Nucleus accumbens (tissue), 56 donors: ENCODE measurements at regions not wholly inside any gene's neighbourhood (a gene's known extent, or its start where the extent isn't known, plus 50 kb on each side); places are given as distances from the start of the nearest gene placed in this dataset.

Experiments used
- DNase-seq, 56 donors: peaks; one replicate each; lab custom pipeline; 2025; lab: John Stamatoyannopoulos, UW

DNA sequence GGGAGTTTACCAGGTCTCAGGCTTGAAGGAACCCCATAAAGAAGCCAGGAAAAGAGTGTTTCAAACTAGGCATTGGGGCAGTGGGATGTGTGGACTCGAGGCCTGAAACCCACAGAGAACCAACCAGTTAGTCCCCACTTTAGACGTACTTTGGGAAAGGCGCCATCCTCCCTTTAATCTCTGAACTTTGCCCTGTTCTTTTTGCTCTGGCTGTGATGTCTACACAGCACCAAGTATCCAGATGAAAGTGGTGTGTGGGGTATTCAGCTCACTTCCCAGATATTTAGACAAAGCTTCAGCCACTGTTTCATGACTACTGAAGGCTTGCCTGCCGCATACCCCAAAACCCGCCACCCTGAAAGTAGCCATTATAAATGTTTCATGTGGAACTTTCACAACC lies 116.9 kb upstream of the IRX5 start:
- DNase-seq, result no peak

DNA sequence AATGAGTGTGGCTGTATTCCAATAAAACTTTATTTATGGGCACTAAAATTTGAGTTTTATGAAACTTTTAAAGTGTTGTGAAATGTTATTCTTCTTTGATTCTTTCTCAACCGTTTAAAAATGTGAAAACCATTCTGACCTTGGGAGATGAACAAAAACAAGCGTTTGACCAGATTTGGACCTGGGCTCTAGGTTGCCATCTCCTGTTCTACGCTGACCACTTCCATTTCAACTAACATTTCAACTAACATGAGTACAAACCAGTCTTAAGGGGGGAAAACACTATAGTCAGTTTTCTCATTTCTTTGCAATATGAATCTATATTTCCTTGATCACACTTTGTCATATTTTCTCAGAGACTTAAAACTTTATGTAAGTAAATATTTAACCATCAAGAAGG lies 118.4 kb upstream of the IRX5 start:
- no peak for DNase-seq

DNA sequence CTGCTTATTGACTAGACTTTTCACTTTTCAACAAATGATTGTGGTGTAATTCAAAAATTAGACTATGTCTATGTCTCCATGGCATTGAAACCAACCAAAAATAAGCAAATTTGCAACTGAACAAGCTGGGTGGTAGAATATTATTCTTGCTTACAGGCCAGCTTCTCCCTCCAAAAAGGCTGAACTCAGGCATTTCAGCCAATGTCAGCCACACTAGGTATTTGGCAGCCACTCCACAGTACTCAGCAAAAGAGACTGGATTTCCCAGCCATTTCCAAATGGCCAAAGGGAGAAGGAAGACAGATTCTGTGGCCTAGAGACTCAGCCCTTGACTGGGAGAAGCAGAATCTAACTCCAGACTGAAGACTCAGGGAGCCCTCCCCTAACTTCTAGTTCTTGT lies 121.8 kb upstream of the IRX5 start:
- DNase-seq, result no peak

DNA sequence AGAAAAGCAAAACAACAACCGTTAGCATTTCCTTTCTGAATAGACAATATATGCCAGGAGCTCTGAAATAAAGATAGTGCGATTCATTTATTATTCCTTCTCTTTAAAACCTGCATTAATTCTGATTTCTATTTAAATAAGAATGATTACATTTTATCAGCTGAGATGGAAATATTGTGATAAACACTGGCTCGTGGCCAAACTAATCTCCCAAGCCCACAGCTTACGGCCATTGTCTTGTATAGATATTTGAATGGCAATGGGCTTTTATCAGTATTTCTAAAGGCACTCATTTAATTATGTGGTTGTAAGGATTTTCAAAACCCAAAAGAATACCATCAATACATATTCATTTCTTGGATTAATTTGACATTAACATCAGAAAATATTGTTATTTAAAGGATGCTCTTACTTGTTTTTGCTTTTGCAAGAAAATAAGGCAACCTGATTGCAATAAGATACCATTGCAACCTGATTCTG lies 123.7 kb upstream of the IRX5 start:
- no peak for DNase-seq

DNA sequence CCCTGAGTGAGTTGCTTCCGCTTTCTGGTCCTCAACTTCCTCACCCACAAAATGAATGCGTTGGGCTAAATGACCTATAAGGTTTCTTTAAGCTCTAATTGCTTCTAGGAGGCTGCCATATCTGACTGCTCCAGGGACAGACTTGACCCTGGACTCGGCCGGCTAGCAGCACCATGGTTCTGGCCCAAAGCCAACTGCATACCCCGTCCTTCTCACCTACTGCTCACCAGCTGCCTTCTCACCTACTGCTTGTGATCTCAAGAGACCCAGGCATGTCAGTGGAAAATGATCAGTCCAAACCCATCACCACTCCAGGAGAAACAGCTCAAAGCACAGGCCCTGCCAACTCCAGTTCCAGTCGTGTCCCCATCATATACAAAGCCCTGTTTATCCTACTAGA lies 124.3 kb upstream of the IRX5 start:
- no peak for DNase-seq

DNA sequence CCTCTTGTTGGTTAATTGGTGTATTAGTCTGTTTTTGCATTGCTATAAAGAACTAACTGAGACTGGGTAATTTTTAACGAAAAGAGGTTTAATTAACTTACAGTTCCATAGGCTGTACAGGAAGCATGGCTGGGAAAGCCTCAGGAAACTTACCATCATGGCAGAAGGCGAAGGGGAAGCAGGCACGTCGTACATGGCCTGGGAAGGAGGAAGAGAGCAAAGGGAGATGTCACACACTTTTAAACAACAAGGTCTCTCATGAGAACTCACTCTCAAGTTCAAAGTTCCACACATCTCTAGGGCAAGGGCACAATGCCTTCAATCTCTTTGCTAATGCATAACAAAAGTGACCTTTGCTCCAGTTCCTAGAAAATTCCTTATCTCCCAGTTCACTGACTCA lies 125.0 kb upstream of the IRX5 start:
- DNase-seq, result no peak

DNA sequence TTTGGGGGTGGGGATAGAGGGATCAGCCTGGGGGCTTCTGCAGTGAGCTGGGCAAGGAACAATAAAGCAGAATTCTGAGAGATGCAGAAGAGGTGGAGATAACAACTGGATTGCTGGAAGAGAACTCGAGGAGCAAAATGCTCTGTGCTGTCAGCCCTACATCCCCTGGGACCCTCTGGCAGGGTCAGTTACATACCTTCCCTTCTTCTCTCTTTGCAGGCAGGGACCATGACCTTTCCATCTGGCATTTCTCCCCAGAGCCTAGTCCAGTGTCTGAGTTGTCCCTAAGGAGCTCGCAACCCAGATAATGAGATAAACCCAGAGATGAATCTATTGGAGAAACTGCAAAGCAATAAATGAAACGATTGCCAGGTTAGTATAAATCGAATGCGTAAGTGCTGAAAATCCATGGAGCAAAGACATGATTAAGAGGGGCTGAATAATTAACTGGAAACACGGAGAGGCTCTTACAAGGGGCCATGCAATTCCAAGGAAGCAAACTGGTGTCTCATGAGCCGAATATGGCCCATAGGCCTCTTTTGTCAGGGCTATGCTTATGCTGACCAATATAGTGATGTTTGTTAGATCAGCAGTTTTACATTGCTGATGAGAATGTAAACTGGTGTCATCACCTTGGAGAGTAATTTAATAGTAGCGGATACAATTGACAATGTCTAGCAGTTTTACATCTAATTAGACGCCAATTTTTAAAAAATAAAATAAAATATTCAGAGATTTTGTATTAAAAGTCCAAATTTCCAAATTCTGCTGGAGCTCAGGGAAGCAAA lies 129.4 kb upstream of the IRX5 start:
- no peak for DNase-seq

DNA sequence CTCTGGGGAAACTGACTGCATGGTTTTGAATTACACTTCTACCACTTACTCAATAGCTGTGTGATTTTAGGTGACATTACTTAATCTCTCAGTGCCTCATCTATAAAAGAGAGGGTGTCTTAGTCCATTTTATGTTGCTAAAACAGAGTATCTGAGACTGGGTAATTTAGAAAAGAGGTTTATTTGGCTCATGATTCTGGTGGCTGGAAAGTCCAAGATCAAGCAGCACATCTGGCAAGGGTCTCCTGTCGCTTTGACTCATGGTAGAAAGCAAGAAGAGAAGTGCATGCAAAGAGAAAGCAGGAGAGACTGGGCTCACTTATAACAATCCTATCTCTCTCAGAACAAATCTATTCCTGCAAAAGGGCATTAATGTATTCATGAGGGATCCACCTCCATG lies 132.4 kb upstream of the IRX5 start:
- no peak for DNase-seq

DNA sequence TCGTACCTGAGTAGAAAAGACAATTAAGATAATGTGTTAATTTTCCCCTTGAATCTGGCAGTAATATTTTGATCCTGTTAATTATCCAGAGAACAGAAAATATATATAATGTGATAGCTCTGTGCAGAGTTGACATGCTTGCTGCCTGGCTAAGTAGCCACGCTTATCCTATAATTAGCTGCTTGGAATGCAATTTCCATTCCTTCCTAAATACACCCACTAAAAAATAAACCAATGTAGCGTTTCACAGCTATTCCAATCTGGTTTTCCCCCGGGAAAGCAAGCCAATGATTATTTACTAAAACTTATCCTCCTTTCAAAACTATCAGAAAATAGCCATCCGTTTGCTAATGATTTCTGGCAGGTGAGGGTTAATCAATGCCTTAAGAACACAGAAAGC lies 134.5 kb upstream of the IRX5 start:
- DNase-seq, result no peak

DNA sequence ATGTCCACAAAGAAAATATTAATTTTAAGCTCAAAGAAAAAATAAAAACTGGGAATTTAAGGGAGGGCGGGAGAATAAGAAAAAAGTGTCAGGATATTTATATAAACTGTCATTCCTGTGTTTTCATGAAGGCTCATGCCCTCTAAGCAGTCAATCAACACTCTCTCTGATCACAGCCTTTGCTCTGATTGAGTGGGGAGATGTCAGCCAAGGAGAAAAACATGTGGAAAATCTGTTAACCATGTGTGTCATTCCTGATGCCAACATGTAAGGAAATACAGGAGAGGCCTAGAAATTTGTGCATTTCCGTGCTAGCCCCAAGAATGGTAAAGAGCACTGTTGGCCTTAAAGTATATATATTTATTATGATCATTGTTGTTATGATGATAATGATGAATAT lies 137.9 kb upstream of the IRX5 start:
- no peak for DNase-seq

DNA sequence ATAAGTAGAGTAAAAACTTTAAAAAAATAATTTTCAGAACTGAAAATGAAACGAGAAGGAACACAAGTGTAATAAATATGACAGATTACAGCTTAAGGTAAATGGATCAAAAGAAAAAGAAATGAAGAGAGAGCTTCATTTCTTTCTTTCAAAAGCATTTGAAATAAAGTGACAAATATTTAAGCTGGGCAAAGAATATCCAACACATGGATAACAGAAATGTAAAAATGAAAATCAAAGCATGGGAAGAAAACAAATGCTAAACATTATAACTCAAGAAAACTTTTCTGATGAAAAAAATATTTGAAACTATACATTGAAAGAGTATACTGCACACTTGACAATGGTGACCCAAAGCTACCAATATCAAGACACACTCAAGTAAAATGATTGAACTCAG lies 143.6 kb upstream of the IRX5 start:
- DNase-seq, result no peak

DNA sequence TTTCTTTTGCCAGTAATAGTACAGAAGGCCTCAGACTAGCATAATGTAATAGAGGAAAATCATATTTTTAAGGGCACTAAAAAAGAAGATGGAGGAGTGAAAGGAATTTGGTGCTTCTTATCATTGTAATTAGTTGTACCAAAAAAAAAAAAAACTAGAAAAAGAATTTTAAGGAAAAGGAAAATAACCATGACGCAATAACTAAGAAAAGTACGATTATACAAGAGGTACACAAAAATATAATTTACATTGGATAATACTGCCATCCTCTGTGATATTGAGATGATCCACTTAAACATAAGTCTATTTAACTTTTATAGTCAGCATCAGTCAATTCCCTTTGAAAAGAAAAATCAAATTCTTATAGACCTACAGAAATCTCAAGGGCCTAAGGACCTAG lies 146.7 kb upstream of the IRX5 start:
- no peak for DNase-seq

DNA sequence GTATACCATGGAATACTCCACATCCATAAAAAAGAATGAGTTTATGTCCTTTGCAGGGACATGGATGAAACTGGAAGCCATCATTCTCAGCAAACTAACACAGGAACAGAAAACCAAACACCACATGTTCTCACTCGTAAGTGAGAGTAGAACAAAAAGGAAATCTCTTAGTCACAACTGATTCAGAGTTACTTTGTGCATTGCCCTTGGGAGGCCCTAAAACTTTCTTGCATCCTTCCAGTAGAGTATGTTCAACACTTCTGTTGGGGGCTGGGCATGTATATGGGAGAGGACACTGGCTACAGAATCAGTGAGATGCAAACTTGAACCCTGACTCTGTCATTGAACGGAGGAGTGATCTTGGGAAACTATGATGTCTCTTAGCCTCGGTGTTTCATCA lies 147.4 kb upstream of the IRX5 start:
- DNase-seq, result no peak

DNA sequence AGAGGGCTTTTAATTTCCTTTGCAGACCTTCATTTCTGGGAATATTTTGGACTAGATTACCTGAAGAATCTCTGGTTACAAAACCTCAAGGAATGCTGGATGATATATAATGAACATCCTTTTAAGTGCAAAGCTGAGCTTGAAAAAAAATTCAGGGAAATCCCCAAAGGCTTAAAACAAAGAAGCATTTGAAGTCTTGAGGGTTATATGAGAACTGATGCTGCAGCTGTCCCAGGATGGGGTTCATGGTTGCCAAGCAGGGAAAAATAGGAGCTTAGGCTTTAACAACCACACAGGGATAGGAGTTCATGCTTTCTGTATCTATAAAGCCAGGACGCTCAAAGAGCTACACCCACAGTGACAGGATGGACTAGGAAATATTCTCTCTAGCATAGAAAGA lies 150.4 kb upstream of the IRX5 start:
- DNase-seq, result no peak

DNA sequence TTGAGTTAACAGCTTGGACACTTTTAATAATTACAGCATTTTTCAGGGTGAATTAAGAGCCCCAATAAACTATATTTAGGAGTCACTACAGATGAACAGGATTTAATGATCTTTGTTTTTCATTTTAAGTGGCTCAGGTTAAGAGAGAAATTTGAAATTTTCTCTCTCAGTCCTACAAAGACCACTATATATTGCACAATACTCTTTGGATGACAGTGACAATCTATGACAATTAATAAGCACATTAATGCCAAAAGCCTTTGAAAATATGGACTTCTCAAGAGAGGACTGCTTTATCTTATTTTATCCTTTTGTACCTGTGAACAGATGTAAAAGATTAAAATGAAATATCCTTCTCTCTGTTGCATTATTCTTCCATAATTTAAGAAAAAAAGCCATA lies 151.1 kb upstream of the IRX5 start:
- no peak for DNase-seq

DNA sequence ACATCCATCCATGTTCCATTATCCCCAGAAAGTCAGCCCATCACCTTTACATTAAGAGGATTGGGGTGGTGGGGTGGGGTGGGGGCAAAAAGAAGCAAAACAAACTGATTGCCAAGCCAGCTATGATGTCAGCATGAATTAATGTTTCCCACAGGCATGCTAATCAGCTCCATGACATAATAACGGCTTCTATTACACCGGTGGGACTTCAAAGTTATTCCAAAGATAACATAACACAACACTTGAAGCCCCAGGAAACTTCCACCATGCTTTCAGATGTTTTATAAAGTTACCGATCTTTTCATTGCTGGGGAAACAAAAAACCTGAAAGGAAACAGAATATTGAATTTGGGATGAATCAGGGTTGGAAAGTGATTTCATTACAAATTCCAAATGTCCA lies 155.9 kb upstream of the IRX5 start:
- no peak for DNase-seq

DNA sequence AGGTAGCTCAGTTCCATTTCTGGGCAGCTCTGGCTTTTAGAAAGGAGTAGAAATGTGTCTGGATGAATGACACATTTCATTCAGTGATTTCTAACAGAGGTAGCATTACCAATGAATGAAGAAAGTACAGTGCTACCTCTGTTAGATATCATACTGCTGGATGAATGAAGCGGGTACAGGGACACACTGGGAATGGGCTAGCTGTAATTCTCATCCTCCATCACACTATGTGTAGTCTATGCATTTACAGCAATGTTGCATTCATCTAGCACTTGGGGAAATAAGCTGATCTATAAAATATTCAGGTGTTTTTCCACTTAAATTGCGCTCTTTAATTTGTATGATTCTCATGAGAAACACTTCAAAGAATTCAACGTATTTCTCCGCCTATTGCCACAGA lies 158.3 kb upstream of the IRX5 start:
- DNase-seq, result no peak

DNA sequence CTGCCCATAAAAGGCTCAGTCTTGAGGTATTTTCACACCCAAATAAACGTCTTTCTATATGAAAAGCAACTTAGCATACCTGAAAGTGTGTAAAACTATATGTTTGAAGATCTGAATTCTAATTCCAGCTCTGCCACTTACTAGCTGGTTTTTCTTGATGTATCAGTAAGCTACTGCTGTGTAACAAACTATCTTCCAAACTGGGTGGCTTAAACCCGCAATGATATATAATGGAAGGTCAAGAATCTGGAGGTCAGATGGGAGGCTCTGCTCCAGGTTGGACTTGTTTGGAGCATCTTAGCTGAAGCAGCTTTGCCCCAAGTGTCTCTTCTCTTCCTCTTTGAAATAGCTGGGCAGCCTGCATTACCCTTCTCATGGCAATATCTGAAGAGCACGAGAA lies 164.3 kb upstream of the IRX5 start:
- no peak for DNase-seq

DNA sequence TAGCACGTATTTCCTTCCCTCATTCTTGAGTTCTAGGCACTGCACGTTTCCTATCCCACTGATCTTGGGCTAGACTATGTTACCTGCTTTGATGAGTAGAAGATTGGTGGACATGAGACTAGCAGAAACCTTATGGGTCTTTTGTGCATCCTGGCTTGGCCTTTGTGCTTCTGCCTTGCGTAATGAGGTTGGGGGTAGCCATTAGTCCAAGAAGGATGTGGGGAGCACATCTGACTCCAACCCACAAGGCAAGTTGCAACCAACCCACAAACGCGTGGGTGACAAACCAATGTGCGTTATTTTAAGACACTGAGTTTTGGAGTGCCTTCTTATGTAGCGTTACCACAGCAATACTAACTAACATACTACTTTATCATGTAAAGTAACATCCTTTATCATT lies 180.4 kb upstream of the IRX5 start:
- DNase-seq, result no peak

DNA sequence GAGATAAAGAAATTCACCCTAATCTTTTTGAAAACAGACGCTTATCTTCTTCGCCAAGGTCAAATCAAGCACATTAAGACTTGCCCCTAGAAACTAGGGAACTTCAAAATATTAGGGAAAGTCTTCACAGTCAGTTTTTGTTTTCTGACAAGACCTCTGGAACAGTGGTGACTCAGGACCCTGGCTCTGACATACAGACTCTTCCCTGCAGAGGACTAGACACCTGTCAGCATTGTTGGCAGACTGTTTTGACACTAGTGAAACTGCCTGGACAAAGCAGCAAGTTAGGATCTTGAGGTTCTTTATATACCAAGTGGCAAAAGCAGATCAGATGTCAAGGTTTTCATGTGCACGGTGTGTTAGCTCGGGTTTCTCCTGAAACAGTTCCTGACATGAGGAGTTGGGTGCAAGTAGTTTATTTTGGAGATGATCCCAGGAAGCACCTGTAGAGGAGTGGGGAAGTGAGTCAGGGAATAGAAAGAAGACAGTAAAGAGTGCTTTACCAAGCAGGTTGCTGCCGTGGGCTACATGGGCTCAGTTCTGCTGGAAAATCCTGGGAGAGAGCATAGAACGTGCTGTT lies 182.0 kb upstream of the IRX5 start:
- DNase-seq, result no peak

DNA sequence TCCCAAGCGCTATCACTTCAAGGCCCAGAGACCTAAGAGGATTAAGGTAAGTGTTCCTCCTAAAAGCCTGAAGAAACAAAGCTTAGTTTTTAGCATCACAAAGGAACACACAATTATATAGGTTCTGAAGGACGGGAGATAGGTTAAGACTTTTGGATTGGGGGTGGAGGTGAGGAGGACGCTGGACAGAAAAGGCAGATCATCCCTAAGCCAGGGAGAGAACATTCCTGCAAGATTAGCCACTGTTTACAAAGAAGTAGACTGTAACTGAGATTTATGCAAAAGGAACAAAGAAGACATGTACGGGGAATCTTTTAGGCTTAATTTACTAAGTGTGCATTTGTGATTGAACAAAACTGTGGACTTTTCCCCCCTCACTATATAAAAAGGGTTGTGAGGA lies 184.1 kb upstream of the IRX5 start:
- no peak for DNase-seq

DNA sequence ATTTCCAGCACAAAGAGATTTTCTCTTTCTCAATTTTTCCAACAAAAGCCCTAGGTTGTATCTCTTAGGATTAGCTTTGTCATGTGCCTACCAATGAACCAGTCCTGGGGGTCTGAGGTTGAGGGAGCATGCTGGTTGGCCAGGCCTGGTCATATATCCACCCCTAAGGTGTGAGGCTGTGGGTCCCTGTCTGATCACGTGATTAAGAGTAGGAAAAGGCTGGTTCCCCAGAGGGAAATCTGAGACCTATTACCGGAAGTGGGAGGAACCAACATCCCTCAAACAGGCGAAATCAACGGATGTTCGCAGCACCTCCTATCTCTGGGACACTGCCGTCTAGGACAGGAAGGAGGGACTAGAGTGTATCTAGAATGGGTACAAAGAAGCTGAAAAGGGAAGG lies 185.7 kb upstream of the IRX5 start:
- no peak for DNase-seq

DNA sequence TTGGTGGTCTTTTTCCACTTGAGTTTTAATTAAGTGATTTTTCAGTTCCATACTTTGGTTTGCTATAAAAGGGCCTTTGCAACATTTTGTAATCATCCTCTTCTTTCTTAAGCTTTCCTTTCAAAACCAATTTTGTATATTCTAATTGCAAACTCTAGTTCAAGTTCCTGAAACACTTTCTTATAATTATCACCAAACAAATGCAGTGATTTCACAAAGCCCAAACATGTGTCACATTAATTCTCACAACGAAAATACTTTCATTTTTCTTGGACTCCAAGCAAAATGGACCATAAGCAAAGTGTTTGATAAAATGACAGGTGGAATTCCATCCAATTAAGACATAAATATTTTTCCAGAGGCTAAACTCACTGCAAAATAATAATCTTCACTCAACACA lies 188.2 kb upstream of the IRX5 start:
- no peak for DNase-seq
